Suprapubic skin (tissue), 3 donors: ENCODE measurements at regions not wholly inside any gene's neighbourhood (a gene's known extent, or its start where the extent isn't known, plus 50 kb on each side); places are given as distances from the start of the nearest gene placed in this dataset.

Experiments used
- EP300 ChIP-seq: sonication (generic); formaldehyde crosslinking; IDR thresholded peaks from one replicate; pipeline ENCODE4 v1.6.1; 2017; ENCODE audit warnings: antibody characterized with exemption
- POLR2A ChIP-seq, 2 donors: fragments of 450-650 bp; IDR thresholded peaks; one replicate each; pipeline ENCODE4 v1.6.1; 2017; ENCODE audit warnings: antibody characterized with exemption in 2 of 2, mild to moderate bottlenecking in 2 of 2, moderate library complexity in 2 of 2
- TF ChIP-seq, protein P1 (sequence below), 2 donors: fragments of 200-600 bp in 1 of 2; fragments of 450-650 bp in 1 of 2; sonication (generic) in 1 of 2; IDR thresholded peaks; one replicate each; pipeline ENCODE4 v1.5.1; 2016 to 2019; ENCODE audit warnings: antibody characterized with exemption in 2 of 2, mild to moderate bottlenecking in 1 of 2, moderate library complexity in 1 of 2

DNA sequence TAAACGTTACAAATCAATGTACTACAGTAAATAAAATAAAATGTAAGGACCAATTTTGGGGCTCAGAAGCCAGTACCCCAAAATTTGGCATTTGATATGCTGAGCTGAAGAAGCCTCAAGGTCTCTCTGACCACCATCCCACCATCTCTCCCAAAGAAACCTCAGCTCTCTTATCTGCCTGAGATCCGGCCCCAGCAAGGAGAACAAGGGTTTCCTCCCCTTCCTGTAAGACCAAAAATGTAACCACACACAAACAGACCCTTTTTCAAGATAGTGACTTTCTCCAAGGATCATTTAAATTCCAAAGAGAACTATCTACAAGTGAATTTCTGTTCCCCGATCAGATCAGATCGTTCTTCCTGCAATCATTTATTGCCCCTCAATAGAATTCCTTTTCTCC is 68.1 kb upstream of the SLC45A1 start:
- TF ChIP-seq, protein P1, sequence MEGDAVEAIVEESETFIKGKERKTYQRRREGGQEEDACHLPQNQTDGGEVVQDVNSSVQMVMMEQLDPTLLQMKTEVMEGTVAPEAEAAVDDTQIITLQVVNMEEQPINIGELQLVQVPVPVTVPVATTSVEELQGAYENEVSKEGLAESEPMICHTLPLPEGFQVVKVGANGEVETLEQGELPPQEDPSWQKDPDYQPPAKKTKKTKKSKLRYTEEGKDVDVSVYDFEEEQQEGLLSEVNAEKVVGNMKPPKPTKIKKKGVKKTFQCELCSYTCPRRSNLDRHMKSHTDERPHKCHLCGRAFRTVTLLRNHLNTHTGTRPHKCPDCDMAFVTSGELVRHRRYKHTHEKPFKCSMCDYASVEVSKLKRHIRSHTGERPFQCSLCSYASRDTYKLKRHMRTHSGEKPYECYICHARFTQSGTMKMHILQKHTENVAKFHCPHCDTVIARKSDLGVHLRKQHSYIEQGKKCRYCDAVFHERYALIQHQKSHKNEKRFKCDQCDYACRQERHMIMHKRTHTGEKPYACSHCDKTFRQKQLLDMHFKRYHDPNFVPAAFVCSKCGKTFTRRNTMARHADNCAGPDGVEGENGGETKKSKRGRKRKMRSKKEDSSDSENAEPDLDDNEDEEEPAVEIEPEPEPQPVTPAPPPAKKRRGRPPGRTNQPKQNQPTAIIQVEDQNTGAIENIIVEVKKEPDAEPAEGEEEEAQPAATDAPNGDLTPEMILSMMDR (IDR thresholded peaks at IDR 0.05), result no peak
- TF ChIP-seq EP300 (no peak), POLR2A (IDR thresholded peaks at IDR 0.05) (no peak)
